ENCODE measurements at regions not wholly inside any gene's neighbourhood (a gene's known extent, or its start where the extent isn't known, plus 50 kb on each side); places are given as distances from the start of the nearest gene placed in this dataset.

DNA sequence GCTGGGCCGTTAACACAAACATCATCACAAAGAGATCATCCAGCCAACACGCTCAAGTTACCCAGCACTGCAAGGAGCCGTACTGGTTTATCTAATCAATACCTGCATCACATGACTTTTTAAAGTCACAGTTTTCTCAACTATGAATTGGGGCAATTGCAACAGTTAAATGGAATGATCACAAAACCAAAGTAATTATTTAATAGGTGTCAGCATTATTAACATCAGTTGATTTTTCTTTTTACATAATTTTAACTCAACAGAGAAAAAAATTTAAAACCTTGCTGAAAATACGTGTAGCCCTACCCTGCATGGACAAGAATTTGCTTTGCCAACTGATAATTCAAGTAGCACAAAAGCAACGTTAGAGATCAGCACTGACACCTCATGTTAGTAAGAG, 95.7 kb upstream of the SOX9 start:
- TF ChIP-seq, protein P1, sequence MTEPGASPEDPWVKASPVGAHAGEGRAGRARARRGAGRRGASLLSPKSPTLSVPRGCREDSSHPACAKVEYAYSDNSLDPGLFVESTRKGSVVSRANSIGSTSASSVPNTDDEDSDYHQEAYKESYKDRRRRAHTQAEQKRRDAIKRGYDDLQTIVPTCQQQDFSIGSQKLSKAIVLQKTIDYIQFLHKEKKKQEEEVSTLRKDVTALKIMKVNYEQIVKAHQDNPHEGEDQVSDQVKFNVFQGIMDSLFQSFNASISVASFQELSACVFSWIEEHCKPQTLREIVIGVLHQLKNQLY (CRISPR knock-in tag; IDR thresholded peaks at IDR 0.05): no peak
- TF ChIP-seq, protein P2, sequence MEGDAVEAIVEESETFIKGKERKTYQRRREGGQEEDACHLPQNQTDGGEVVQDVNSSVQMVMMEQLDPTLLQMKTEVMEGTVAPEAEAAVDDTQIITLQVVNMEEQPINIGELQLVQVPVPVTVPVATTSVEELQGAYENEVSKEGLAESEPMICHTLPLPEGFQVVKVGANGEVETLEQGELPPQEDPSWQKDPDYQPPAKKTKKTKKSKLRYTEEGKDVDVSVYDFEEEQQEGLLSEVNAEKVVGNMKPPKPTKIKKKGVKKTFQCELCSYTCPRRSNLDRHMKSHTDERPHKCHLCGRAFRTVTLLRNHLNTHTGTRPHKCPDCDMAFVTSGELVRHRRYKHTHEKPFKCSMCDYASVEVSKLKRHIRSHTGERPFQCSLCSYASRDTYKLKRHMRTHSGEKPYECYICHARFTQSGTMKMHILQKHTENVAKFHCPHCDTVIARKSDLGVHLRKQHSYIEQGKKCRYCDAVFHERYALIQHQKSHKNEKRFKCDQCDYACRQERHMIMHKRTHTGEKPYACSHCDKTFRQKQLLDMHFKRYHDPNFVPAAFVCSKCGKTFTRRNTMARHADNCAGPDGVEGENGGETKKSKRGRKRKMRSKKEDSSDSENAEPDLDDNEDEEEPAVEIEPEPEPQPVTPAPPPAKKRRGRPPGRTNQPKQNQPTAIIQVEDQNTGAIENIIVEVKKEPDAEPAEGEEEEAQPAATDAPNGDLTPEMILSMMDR (IDR thresholded peaks at IDR 0.05): no peak
- TF ChIP-seq KAT7 (CRISPR knock-in tag; IDR thresholded peaks at IDR 0.05; ENCODE audit: borderline replicate concordance) (no peak), CREM (CRISPR knock-in tag; IDR thresholded peaks at IDR 0.05) (no peak), FOXK1 (CRISPR knock-in tag; IDR thresholded peaks at IDR 0.05) (no peak), IRF2 (CRISPR knock-in tag; IDR thresholded peaks at IDR 0.05; ENCODE audit: borderline replicate concordance, low read depth) (no peak), JAZF1 (CRISPR knock-in tag; IDR thresholded peaks at IDR 0.05) (no peak), ZNF317 (CRISPR knock-in tag; IDR thresholded peaks at IDR 0.05; ENCODE audit: borderline replicate concordance, low read depth) (no peak)
- TF ChIP-seq, protein P3, sequence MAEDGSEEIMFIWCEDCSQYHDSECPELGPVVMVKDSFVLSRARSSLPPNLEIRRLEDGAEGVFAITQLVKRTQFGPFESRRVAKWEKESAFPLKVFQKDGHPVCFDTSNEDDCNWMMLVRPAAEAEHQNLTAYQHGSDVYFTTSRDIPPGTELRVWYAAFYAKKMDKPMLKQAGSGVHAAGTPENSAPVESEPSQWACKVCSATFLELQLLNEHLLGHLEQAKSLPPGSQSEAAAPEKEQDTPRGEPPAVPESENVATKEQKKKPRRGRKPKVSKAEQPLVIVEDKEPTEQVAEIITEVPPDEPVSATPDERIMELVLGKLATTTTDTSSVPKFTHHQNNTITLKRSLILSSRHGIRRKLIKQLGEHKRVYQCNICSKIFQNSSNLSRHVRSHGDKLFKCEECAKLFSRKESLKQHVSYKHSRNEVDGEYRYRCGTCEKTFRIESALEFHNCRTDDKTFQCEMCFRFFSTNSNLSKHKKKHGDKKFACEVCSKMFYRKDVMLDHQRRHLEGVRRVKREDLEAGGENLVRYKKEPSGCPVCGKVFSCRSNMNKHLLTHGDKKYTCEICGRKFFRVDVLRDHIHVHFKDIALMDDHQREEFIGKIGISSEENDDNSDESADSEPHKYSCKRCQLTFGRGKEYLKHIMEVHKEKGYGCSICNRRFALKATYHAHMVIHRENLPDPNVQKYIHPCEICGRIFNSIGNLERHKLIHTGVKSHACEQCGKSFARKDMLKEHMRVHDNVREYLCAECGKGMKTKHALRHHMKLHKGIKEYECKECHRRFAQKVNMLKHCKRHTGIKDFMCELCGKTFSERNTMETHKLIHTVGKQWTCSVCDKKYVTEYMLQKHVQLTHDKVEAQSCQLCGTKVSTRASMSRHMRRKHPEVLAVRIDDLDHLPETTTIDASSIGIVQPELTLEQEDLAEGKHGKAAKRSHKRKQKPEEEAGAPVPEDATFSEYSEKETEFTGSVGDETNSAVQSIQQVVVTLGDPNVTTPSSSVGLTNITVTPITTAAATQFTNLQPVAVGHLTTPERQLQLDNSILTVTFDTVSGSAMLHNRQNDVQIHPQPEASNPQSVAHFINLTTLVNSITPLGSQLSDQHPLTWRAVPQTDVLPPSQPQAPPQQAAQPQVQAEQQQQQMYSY (CRISPR knock-in tag; IDR thresholded peaks at IDR 0.05): no peak
- TF ChIP-seq, protein P4, sequence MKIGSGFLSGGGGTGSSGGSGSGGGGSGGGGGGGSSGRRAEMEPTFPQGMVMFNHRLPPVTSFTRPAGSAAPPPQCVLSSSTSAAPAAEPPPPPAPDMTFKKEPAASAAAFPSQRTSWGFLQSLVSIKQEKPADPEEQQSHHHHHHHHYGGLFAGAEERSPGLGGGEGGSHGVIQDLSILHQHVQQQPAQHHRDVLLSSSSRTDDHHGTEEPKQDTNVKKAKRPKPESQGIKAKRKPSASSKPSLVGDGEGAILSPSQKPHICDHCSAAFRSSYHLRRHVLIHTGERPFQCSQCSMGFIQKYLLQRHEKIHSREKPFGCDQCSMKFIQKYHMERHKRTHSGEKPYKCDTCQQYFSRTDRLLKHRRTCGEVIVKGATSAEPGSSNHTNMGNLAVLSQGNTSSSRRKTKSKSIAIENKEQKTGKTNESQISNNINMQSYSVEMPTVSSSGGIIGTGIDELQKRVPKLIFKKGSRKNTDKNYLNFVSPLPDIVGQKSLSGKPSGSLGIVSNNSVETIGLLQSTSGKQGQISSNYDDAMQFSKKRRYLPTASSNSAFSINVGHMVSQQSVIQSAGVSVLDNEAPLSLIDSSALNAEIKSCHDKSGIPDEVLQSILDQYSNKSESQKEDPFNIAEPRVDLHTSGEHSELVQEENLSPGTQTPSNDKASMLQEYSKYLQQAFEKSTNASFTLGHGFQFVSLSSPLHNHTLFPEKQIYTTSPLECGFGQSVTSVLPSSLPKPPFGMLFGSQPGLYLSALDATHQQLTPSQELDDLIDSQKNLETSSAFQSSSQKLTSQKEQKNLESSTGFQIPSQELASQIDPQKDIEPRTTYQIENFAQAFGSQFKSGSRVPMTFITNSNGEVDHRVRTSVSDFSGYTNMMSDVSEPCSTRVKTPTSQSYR (CRISPR knock-in tag; IDR thresholded peaks at IDR 0.05): no peak
- TF ChIP-seq, protein P5, sequence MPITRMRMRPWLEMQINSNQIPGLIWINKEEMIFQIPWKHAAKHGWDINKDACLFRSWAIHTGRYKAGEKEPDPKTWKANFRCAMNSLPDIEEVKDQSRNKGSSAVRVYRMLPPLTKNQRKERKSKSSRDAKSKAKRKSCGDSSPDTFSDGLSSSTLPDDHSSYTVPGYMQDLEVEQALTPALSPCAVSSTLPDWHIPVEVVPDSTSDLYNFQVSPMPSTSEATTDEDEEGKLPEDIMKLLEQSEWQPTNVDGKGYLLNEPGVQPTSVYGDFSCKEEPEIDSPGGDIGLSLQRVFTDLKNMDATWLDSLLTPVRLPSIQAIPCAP (CRISPR knock-in tag; IDR thresholded peaks at IDR 0.05): no peak
- TF ChIP-seq, protein P6, sequence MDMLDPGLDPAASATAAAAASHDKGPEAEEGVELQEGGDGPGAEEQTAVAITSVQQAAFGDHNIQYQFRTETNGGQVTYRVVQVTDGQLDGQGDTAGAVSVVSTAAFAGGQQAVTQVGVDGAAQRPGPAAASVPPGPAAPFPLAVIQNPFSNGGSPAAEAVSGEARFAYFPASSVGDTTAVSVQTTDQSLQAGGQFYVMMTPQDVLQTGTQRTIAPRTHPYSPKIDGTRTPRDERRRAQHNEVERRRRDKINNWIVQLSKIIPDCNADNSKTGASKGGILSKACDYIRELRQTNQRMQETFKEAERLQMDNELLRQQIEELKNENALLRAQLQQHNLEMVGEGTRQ (CRISPR knock-in tag; IDR thresholded peaks at IDR 0.05): no peak
